ENCODE measurements at regions not wholly inside any gene's neighbourhood (a gene's known extent, or its start where the extent isn't known, plus 50 kb on each side); places are given as distances from the start of the nearest gene placed in this dataset.

GRCh38 chr4:133465022-133465421 is 315.9 kb downstream of the PCDH10 start:
- TF ChIP-seq CTCF (IDR thresholded peaks at IDR 0.05; ENCODE audit: insufficient read depth, low read depth, low read length, missing control alignments), result no peak

GRCh38 chr4:133464311-133464710 is 315.2 kb downstream of the PCDH10 start:
- TF ChIP-seq CTCF (IDR thresholded peaks at IDR 0.05; ENCODE audit: insufficient read depth, low read depth, low read length, missing control alignments), result no peak
- H3K4me3 ChIP-seq (ENCODE audit: low read depth, low read length), result no peak overlapping the region
- DNase-seq (ENCODE audit: low read depth), result no peak

More at GRCh38 chr4:133465022-133465421, 315.9 kb downstream of the PCDH10 start:
- no peak for DNase-seq (ENCODE audit: low read depth)
- no peak overlapping the region for H3K4me3 ChIP-seq (ENCODE audit: low read depth, low read length)

GRCh38 chr4:133452678-133453077 is 303.6 kb downstream of the PCDH10 start:
- no peak for TF ChIP-seq CTCF (IDR thresholded peaks at IDR 0.05; ENCODE audit: insufficient read depth, low read depth, low read length, missing control alignments)
- no peak overlapping the region for H3K4me3 ChIP-seq (ENCODE audit: low read depth, low read length)
- no peak for DNase-seq (ENCODE audit: low read depth)

- TF ChIP-seq CTCF (IDR thresholded peaks at IDR 0.05; ENCODE audit: insufficient read depth, low read depth, low read length, missing control alignments), result no peak
- no peak for DNase-seq (ENCODE audit: low read depth)
- H3K4me3 ChIP-seq (ENCODE audit: low read depth, low read length), result no peak overlapping the region
These were observed 301.7 kb downstream of the PCDH10 start for GRCh38 chr4:133450813-133451212.

- no peak overlapping the region for H3K4me3 ChIP-seq (ENCODE audit: low read depth, low read length)
- TF ChIP-seq CTCF (IDR thresholded peaks at IDR 0.05; ENCODE audit: insufficient read depth, low read depth, low read length, missing control alignments), result no peak
- no peak for DNase-seq (ENCODE audit: low read depth)
These were observed 291.3 kb downstream of the PCDH10 start for GRCh38 chr4:133440404-133440803.

- DNase-seq (ENCODE audit: low read depth), result no peak
- H3K4me3 ChIP-seq (ENCODE audit: low read depth, low read length), result no peak overlapping the region
- TF ChIP-seq CTCF (IDR thresholded peaks at IDR 0.05; ENCODE audit: insufficient read depth, low read depth, low read length, missing control alignments), result no peak
These were observed 290.7 kb downstream of the PCDH10 start for GRCh38 chr4:133439830-133440229.

GRCh38 chr4:133424605-133425004 is 275.5 kb downstream of the PCDH10 start:
- no peak for TF ChIP-seq CTCF (IDR thresholded peaks at IDR 0.05; ENCODE audit: insufficient read depth, low read depth, low read length, missing control alignments)
- no peak for DNase-seq (ENCODE audit: low read depth)
- no peak overlapping the region for H3K4me3 ChIP-seq (ENCODE audit: low read depth, low read length)

Measured in GM12865 (cell line).